ENCODE measurements at regions not wholly inside any gene's neighbourhood (a gene's known extent, or its start where the extent isn't known, plus 50 kb on each side); places are given as distances from the start of the nearest gene placed in this dataset.

DNA sequence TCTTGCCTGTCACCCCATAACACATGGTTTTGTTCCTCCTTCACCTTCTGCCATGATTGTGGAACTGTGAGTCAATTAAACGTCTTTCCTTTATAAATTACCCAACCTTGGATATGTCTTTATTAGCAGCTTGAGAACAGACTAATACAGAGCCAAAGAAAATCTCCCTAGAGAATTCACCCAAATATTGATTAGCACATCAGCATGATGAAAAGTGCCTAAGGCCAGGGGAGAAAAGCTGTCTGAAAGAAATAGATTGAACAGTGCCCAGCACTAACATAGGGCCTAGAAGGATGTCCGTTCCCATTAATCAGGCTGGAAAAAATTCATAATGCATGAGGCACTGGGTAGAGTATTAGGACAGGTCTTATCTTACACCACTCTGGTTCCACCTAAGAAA is 111.9 kb upstream of the CALN1 start:
- ATAC-seq (ENCODE audit: poor library complexity), result no peak
- intact Hi-C loops (cut with DNase I), result no loop called here
- DNase-seq, result no peak

DNA sequence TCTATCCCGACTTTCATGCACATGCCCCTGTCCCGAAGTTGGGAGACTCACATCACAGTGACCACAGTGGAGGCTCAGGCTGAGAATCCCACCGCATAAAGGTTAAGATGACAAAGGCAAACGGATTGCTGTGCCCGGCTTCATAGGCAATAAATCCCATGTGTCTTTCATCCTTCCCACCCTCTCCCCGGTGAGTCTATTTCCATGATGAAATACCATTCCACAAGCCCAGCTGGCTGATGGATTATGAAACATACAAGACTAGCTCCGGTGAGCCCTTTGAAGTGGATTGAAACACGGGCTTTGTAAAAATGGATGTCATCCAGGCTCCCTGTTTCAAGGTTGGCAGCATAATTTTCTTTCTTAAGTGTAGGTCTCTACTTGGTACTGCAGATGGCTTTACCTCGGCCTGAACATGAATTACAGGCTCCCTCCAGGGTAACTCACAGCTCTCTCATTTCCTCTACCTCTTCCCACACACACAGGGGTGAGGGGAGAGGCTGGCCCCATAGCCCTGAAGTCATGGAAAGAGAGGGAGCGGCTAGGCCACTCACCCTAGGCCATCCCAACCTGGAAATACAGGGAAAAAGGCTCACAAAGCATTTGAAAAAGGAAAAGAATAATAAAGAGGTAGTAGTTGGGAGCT is 92.0 kb upstream of the CALN1 start:
- DNase-seq, result no peak
- intact Hi-C loops (cut with DNase I), result no loop called here
- no peak for ATAC-seq (ENCODE audit: poor library complexity)

DNA sequence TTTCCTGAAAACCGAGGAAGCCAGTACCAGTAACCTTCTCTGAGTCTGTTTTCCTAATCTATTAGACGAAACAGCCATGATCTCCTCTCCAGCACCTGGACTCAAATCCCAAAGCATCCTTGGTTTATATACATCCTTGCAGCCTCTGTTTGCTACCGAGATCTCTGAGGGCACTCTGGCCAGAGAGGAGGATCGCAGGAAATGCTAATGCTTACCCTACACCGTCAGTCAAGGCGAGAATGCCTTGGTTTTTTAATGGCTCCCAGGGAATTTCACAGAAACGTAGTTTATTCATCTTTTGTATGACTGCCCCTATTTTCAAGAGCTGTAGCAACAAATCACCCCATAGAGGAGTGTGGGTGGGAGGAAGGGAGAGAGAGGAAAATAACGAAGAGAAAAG is 91.5 kb upstream of the CALN1 start:
- ATAC-seq (ENCODE audit: poor library complexity) (no peak), DNase-seq (no peak)
- intact Hi-C loops (cut with DNase I), result no loop called here

DNA sequence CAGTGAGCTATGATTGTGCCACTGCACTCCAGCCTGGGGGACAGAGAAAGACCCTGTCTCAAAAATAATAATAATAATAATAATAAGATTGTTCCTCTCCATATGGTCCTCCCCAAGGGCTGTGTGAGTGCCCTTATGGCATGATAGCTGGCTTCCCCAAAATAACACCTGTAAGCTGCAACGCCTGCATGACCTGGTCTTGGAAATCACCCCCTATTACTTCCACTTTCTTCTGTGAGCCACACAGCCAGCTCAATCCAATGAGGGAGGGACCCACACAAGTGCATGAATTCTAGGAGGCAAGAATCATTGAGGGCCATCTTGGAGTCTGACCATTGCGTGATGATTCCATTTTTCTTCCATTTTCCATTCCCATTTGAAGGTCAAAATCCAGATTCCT is 82.7 kb upstream of the CALN1 start:
- ATAC-seq (ENCODE audit: poor library complexity), result no peak
- no peak for DNase-seq
- intact Hi-C loops (cut with DNase I), result loop anchor here (5.0 kb wide), 1 partner anchor 743 kb away; no protein-coding TSS in a partner anchor

DNA sequence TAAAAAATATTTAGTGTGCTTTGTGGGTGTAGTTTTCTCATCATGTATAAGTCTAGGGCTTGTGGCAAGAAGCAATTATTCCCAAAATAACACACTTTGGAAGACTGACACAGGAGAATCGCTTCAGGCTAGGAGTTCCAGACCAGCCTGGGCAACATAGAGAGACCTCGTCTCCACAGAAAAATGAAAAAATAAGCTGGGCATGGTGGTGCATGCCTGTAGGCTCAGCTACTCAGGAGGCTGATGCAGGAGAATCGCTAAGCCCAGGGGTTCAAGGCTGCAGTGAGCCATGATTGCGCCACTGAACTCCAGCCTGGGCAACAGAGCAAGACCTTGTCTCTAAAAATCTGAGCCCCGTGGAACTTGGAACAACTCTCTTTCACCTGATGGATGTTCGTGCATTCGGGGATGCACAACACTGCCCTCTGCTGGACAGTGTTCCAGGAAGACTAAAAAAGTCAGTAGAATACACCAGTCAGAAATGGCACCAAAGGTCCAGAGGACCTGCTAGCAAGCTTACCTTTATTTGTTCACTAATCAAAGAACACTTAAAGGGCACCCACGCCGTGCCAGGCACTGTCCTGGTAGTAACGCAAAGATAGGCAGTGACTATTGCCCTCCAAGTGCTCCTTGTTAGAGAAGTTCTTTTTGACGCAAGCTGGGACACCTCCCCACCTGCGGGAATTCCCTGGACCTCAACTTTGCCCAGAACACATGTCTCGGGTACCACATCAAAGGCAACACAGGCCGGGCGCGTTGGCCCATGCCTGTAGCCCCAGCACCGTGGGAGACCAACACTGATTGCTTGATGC is 81.9 kb upstream of the CALN1 start:
- peak; percentile 51 for ATAC-seq (ENCODE audit: poor library complexity)
- peak; percentile 47 for DNase-seq
- intact Hi-C loops (cut with DNase I), result loop anchor here (5.0 kb wide), 1 partner anchor 742 kb away; no protein-coding TSS in a partner anchor

DNA sequence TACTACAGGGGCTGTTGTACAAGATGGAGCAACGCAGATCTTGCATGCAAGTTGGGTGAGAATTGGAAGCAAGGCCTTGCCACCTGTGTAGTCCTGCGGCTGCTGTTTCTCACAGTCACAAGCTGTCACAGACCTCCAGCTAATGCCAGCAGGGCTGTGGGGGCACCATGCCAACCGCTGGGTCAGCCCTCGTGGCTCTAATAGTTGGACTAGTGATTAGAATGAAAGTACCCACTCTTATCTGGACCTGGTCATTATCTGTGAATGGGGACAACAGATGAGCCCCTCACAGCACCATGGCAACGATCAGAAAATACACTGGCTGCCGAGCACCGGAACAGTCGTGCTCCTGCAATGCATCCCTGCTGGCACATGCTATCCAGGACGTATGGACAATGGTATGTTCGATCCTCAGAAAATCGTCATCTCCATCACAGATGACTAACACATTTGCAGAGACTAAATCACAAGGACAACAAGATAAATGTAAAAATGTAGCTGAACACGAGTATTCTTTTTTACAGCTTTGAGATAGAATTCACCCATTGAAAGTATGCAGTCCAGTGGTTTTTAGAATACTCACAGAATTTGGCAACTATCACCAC is 80.4 kb upstream of the CALN1 start:
- peak; percentile 95 for ATAC-seq (ENCODE audit: poor library complexity)
- DNase-seq, result peak; percentile 85
- intact Hi-C loops (cut with DNase I), result loop anchor here (5.0 kb wide), 1 partner anchor 740 kb away; no protein-coding TSS in a partner anchor

DNA sequence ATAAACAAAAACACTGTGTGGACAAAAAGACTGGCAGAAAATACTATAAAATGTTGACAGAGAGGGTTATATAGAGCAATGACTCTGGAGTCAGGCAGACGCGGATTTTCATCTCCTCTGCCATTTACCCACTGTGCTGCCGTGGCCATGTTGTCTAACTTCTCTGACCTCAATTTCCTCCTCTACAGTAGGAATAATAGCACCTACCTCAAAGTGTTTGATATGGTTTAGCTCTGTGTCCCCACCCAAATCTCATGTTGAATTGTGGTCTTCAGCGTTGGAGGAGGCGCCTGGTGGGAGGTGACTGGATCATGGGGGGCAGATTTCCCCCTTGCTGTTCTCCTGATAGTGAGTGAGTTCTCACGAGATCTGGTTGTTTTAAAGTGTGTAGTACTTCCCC is 78.2 kb upstream of the CALN1 start:
- ATAC-seq (ENCODE audit: poor library complexity) (no peak), DNase-seq (no peak)
- intact Hi-C loops (cut with DNase I), result loop anchor here (5.0 kb wide), 1 partner anchor 738 kb away; no protein-coding TSS in a partner anchor

DNA sequence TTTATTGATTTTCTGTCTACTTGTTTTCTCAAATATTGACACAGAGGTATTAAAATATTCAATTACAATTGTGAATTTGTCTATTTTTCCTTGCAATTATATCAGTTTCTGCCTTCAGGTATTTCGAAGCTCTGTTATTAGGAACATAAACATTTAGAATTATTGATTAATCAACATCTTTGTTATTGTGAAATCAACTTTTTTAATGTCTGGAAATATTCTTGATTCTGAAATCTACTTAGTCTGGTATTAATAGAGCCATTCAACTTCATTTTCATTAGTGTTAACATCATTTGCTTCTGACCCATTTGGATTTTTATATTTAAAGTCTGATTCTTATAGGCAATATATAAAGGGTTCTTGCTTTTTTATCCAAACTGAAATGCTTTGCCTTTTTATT is 69.8 kb upstream of the CALN1 start:
- no peak for DNase-seq
- intact Hi-C loops (cut with DNase I), result no loop called here
- ATAC-seq (ENCODE audit: poor library complexity), result no peak

DNA sequence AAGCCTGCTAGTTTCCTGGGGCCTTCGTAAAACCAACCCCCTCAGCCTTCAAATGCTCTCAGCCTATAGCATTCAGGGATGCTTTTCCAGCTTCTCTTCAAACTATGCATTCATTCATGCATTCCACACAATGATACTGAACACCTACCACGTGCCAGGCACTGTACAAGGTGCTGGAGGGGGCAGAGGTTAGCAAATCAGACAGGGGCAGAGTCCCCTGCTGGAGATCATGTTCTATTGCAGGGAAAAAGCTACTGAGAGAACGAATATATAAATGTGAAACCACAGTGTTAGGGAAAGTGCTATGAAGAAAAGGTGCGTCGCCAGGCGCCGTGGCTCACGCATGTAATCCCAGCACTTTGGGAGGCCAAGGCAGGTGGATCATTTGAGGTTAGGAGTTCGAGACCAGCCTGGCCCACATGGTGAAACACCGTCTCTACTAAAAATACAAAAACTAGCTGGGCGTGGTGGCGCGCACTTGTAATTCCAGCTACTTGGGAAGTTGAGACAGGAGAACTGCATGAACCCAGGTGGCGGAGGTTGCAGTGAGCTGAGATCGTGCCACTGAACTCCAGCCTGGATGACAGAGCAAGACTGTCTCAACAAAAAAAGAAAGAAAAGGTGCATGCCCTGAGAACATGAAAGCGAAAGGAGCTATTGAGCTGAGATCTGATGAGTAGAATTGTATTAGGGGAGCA is 64.6 kb upstream of the CALN1 start:
- DNase-seq, result no peak
- intact Hi-C loops (cut with DNase I), result no loop called here
- ATAC-seq (ENCODE audit: poor library complexity), result no peak

DNA sequence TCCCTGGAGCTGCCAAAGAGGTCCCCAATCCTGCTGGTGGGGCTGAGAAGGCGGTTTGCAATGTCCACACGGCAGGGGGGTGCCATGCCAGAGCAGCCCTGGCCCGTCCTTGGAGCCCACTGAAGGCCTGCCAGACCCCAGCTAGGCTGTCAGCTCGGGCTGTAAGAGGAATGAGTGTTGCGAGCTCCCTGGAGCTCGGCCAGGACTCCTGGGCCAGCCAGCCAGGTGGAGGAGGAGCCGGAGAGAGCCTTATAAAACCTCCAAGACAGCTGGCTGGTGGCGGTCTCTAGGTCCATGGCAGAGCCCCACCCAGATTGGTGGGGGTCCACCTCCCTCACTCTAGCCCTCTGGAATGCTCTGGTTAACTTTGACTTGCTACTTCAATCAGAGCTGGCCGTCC is 55.1 kb upstream of the CALN1 start:
- ATAC-seq (ENCODE audit: poor library complexity) (peak; percentile 41), DNase-seq (peak; percentile 45)
- intact Hi-C loops (cut with DNase I), result no loop called here

DNA sequence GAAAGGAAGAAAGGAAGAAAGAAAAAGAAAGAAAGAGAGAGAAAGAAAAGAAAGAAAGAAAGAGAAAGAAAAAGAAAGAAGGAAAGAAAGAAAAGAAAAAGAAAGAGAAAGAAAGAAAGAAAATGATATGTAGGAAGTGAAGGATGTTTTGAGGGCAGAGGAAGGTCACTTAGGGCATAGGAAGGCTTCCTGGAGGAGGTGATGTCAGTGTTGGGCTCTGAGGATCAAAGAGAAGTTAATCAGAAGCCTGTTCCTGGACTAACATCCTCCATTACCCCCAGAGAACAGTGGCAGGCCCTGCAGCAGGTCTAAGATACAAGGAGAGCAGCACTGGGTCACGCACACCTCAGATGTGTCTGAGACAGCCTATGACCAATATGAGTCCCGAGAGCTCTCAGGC is 54.7 kb upstream of the CALN1 start:
- DNase-seq, result no peak
- ATAC-seq (ENCODE audit: poor library complexity), result no peak
- intact Hi-C loops (cut with DNase I), result no loop called here

DNA sequence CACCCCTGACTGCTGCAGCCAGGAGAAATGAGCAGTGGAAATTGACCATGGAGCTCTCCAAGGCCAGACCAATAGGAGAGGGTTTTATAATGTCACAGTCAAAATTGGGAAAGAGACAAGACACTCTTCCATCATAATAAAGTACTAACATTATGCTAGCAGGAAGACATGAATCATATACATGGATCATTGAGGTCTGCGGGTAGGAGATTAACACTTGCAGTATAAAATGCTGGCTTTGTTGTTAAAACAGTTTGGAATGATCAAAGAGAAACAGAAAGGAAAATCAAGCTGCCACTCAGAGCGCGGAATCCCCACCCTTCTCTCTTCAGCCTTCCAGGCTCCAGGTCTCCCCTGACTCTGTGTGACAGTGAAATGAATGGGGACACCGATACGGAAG is 53.4 kb upstream of the CALN1 start:
- intact Hi-C loops (cut with DNase I), result no loop called here
- DNase-seq, result no peak
- ATAC-seq (ENCODE audit: poor library complexity), result no peak

DNA sequence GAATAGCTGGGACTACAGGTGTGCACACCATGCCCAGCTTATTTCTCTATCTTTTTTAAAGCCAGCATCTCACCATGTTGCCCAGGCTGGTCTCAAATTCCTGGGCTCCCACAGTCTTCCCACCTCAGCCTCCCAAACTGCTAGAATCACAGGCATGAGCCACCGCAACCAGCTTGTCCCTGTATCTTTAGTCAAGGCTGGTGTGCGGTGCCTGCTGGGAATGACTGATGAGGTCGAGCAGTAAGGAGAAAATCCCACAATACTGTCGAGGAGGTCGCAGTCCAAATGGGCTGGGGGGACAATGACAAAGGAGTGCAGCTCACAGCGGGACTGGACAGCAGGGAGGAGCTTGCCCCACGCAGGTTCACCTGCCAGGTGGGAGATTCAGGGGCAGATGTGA is 50.2 kb upstream of the CALN1 start:
- intact Hi-C loops (cut with DNase I), result no loop called here
- DNase-seq, result no peak
- ATAC-seq (ENCODE audit: poor library complexity), result no peak

All from Right ventricle myocardium superior (tissue), 1 donor.